Uterus (tissue), 2 donors: ENCODE measurements at regions not wholly inside any gene's neighbourhood (a gene's known extent, or its start where the extent isn't known, plus 50 kb on each side); places are given as distances from the start of the nearest gene placed in this dataset.

ENCODE experiments used
- CTCF ChIP-seq, 4 experiments: fragments of 200-600 bp in 2 of 4; fragments of 450-650 bp in 2 of 4; sonication (generic) in 2 of 4; IDR thresholded peaks; one replicate each; pipeline ENCODE4 v1.5.1; 2016 to 2019; ENCODE audit warnings: antibody characterized with exemption in 4 of 4, mild to moderate bottlenecking in 2 of 4, moderate library complexity in 1 of 4
- POLR2A ChIP-seq, 2 donors: fragments of 450-650 bp; IDR thresholded peaks; one replicate each; pipeline ENCODE4 v1.6.1; 2016; ENCODE audit warnings: antibody characterized with exemption in 2 of 2, mild to moderate bottlenecking in 1 of 2, moderate library complexity in 1 of 2

GRCh38 chr5:117195076-117195475 lies 620.5 kb upstream of the SEMA6A start:
- TF ChIP-seq POLR2A (IDR thresholded peaks at IDR 0.05) (no peak), CTCF (IDR thresholded peaks at IDR 0.05) (no peak)
